Esophagus squamous epithelium (tissue), 4 donors: ENCODE measurements at regions not wholly inside any gene's neighbourhood (a gene's known extent, or its start where the extent isn't known, plus 50 kb on each side); places are given as distances from the start of the nearest gene placed in this dataset.

Experiments
- POLR2A ChIP-seq, 4 donors: fragments of 450-650 bp; IDR thresholded peaks; one replicate each; pipeline ENCODE4 v1.6.1; 2017; ENCODE audit warnings: antibody characterized with exemption in 4 of 4, mild to moderate bottlenecking in 4 of 4, moderate library complexity in 3 of 4
- TF ChIP-seq, protein P1 (sequence below), 6 experiments: fragments of 450-650 bp in 4 of 6; fragments of 200-600 bp in 2 of 6; sonication (generic) in 2 of 6; IDR thresholded peaks; one replicate each; pipeline ENCODE4 v1.5.1; 2016 to 2019; ENCODE audit warnings: antibody characterized with exemption in 6 of 6, mild to moderate bottlenecking in 4 of 6, moderate library complexity in 4 of 6

DNA sequence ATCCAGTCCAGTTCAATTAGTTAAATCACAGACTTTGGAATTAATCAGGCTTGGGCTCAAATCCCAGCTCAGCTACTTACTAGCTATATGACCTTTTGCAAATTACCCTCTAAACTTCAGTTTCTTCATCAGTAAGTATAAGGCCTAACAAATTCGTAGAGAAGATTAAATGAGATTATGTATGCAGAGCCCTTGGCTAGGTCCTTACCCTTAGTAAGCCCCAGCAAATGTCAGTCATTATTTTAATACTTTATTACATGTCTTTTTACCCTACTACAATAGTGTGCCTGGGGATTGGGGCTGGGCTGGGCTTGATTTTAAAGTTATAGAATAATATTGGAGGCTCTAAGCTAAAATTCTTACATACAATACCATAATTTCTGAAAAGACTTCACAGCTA lies 326.1 kb upstream of the PREP start:
- TF ChIP-seq, protein P1, sequence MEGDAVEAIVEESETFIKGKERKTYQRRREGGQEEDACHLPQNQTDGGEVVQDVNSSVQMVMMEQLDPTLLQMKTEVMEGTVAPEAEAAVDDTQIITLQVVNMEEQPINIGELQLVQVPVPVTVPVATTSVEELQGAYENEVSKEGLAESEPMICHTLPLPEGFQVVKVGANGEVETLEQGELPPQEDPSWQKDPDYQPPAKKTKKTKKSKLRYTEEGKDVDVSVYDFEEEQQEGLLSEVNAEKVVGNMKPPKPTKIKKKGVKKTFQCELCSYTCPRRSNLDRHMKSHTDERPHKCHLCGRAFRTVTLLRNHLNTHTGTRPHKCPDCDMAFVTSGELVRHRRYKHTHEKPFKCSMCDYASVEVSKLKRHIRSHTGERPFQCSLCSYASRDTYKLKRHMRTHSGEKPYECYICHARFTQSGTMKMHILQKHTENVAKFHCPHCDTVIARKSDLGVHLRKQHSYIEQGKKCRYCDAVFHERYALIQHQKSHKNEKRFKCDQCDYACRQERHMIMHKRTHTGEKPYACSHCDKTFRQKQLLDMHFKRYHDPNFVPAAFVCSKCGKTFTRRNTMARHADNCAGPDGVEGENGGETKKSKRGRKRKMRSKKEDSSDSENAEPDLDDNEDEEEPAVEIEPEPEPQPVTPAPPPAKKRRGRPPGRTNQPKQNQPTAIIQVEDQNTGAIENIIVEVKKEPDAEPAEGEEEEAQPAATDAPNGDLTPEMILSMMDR (IDR thresholded peaks at IDR 0.05) = no peak
- TF ChIP-seq POLR2A (IDR thresholded peaks at IDR 0.05) = no peak
